HCT116 (cell line): ENCODE measurements at regions not wholly inside any gene's neighbourhood (a gene's known extent, or its start where the extent isn't known, plus 50 kb on each side); places are given as distances from the start of the nearest gene placed in this dataset.

Experiments used
- ATAC-seq: fragments of 200-7000 bp; cut with Tn5 transposase; 2 replicates; pipeline ENCODE4 v1.9.1; 2020; ENCODE audit warnings: mild to moderate bottlenecking, moderate library complexity
- BruUV-seq: library from RNA; stranded (reverse); fragments of 400-500 nt; replicated peaks from 2 replicates; lab custom pipeline; 2021; lab: Mats Ljungman, UMichigan
- CTCF ChIA-PET: fragments of 300-600 bp; sonication (Branson Sonifier 250); formaldehyde crosslinking; loops from one replicate; lab custom pipeline; 2021; ENCODE audit warnings: antibody characterized with exemption; lab: Charles Lee
- POLR2A ChIA-PET: fragments of 300-600, 350-600 bp; sonication (Branson Sonifier 250); formaldehyde crosslinking; loops from one replicate; lab custom pipeline; 2021; ENCODE audit warnings: antibody characterized with exemption; lab: Charles Lee
- RAD21 ChIA-PET, 2 experiments: fragments of 300-600 bp; sonication (Branson Sonifier 250); formaldehyde crosslinking; loops; one replicate each; lab custom pipeline; 2023; ENCODE audit warnings: low total read pairs in 2 of 2; ENCODE audit not compliant: uncharacterized antibody in 2 of 2, unreplicated experiment in 2 of 2, low non-redundant PET in 1 of 2; lab: Charles Lee
- DNase-seq: peaks from one replicate; pipeline ENCODE4 v3.0.0-alpha.2; 2010; ENCODE audit warnings: low read depth, low spot score
- H2AFZ ChIP-seq: fragments of 200-600 bp; shearing (Covaris generic), sonication (generic); 2 replicates; pipeline ENCODE4 v1.6.1; 2017; ENCODE audit warnings: low read depth, mixed run types, mixed read lengths, antibody characterized with exemption, low read length; ENCODE audit not compliant: poor library complexity, severe bottlenecking
- H3K27ac ChIP-seq: 2 replicates; pipeline ENCODE4 v1.5.1; 2012; ENCODE audit warnings: low read depth, low read length
- H3K27me3 ChIP-seq: fragments of 200-600 bp; sonication (generic); 2 replicates; pipeline ENCODE4 v1.6.1; 2016; ENCODE audit warnings: mixed run types, low read length, mixed read lengths; ENCODE audit not compliant: insufficient read depth
- H3K36me3 ChIP-seq, 2 experiments: fragments of 200-500 bp in 1 of 2; fragments of 200-600 bp in 1 of 2; sonication (Bioruptor generic) in 1 of 2; sonication (generic) in 1 of 2; 2 replicates each; pipeline versions ENCODE4 v1.5.1 to v1.6.1; 2014 to 2016; ENCODE audit warnings: low read length in 2 of 2, inconsistent platforms in 1 of 2, mixed read lengths in 1 of 2, mixed run types in 1 of 2; ENCODE audit not compliant: insufficient read depth in 2 of 2, control insufficient read depth in 1 of 2
- H3K4me1 ChIP-seq, 2 experiments: fragments of 200-600 bp in 1 of 2; sonication (generic) in 1 of 2; 2 replicates each; pipeline versions ENCODE4 v1.5.1 to v1.6.1; 2012 to 2017; ENCODE audit warnings: low read length in 2 of 2, inconsistent platforms in 1 of 2, mild to moderate bottlenecking in 1 of 2, mixed read lengths in 1 of 2, mixed run types in 1 of 2, moderate library complexity in 1 of 2; ENCODE audit not compliant: insufficient read depth in 2 of 2, control insufficient read depth in 1 of 2
- H3K4me2 ChIP-seq: fragments of 200-600 bp; sonication (generic); 2 replicates; pipeline ENCODE4 v1.6.1; 2017; ENCODE audit warnings: mixed run types, low read length, mixed read lengths
- H3K4me3 ChIP-seq, 2 experiments: fragments of 200-600 bp in 1 of 2; sonication (generic) in 1 of 2; replicated peaks in 1 of 2; 2 replicates each; pipeline ENCODE4 v1.5.1; 2011 to 2016; ENCODE audit warnings: low read length in 2 of 2, control low read depth in 1 of 2, low read depth in 1 of 2, mild to moderate bottlenecking in 1 of 2, mixed read lengths in 1 of 2, mixed run types in 1 of 2
- H3K79me2 ChIP-seq: fragments of 200-600 bp; sonication (generic); 2 replicates; pipeline ENCODE4 v1.6.1; 2017; ENCODE audit warnings: mild to moderate bottlenecking, mixed run types, low read length, moderate library complexity, mixed read lengths; ENCODE audit not compliant: insufficient read depth
- H3K9ac ChIP-seq: fragments of 200-600 bp; sonication (generic); 2 replicates; pipeline ENCODE4 v1.6.1; 2016; ENCODE audit warnings: low read length, mixed read lengths
- H3K9me2 ChIP-seq: fragments of 200-600 bp; sonication (generic), shearing (Covaris generic); 2 replicates; pipeline ENCODE4 v1.6.1; 2017; ENCODE audit warnings: mixed run types, mild to moderate bottlenecking, moderate library complexity; ENCODE audit not compliant: insufficient read depth
- H3K9me3 ChIP-seq, 2 experiments: fragments of 200-500 bp in 1 of 2; fragments of 200-600 bp in 1 of 2; sonication (Bioruptor generic) in 1 of 2; sonication (generic) in 1 of 2; 2 replicates each; pipeline ENCODE4 v1.6.1; 2014 to 2017; ENCODE audit warnings: low read length in 2 of 2, mixed read lengths in 2 of 2, inconsistent platforms in 1 of 2, low read depth in 1 of 2, mild to moderate bottlenecking in 1 of 2, mixed run types in 1 of 2, moderate library complexity in 1 of 2; ENCODE audit not compliant: control insufficient read depth in 1 of 2, insufficient read depth in 1 of 2
- H4K20me1 ChIP-seq: fragments of 200-600 bp; sonication (generic), shearing (Covaris generic); 2 replicates; pipeline ENCODE4 v1.6.1; 2017; ENCODE audit warnings: mixed run types, mild to moderate bottlenecking, moderate library complexity; ENCODE audit not compliant: insufficient read depth
- CBX3 ChIP-seq: IDR thresholded peaks from 2 replicates; pipeline ENCODE4 v1.6.1; 2012; ENCODE audit warnings: low read depth
- CEBPB ChIP-seq: IDR thresholded peaks from 2 replicates; pipeline ENCODE4 v1.6.1; 2012; ENCODE audit warnings: low read depth
- EGR1 ChIP-seq: IDR thresholded peaks from 2 replicates; pipeline ENCODE4 v1.6.1; 2012; ENCODE audit warnings: low read depth
- ELF1 ChIP-seq: IDR thresholded peaks from 2 replicates; pipeline ENCODE4 v1.6.1; 2012; ENCODE audit warnings: low read depth, borderline replicate concordance
- EZH2 ChIP-seq: fragments of 200-600 bp; sonication (generic); IDR thresholded peaks from 2 replicates; pipeline ENCODE4 v1.6.1; 2017; ENCODE audit warnings: antibody characterized with exemption, mixed run types
- EZH2phosphoT487 ChIP-seq: fragments of 200-600 bp; IDR thresholded peaks from 2 replicates; pipeline ENCODE4 v1.6.1; 2018; ENCODE audit warnings: antibody characterized with exemption, borderline replicate concordance
- FOSL1 ChIP-seq: IDR thresholded peaks from 2 replicates; pipeline ENCODE4 v1.6.1; 2012; ENCODE audit warnings: low read depth
- JUND ChIP-seq: IDR thresholded peaks from 2 replicates; pipeline ENCODE4 v1.6.1; 2012
- SIN3A ChIP-seq: IDR thresholded peaks from 2 replicates; pipeline ENCODE4 v1.6.1; 2012; ENCODE audit warnings: low read depth
- SP1 ChIP-seq: IDR thresholded peaks from 2 replicates; pipeline ENCODE4 v1.6.1; 2012; ENCODE audit warnings: low read depth
- SRF ChIP-seq: IDR thresholded peaks from 2 replicates; pipeline ENCODE4 v1.6.1; 2012; ENCODE audit warnings: low read depth
- TCF7L2 ChIP-seq: IDR thresholded peaks from 2 replicates; pipeline ENCODE4 v1.7.0; 2011; ENCODE audit warnings: borderline replicate concordance, inconsistent platforms; ENCODE audit not compliant: insufficient read depth, insufficient read length; ENCODE audit errors: extremely low read depth
- YY1 ChIP-seq: IDR thresholded peaks from 2 replicates; pipeline ENCODE4 v1.6.1; 2011; ENCODE audit warnings: low read length, low read depth, moderate library complexity, mild to moderate bottlenecking; ENCODE audit not compliant: insufficient replicate concordance; ENCODE audit errors: extremely low read depth
- ZFX ChIP-seq: fragments of 450-650 bp; IDR thresholded peaks from 2 replicates; pipeline ENCODE4 v1.6.1; 2017
- ZNF274 ChIP-seq: fragments of 200-500 bp; sonication (Bioruptor generic); IDR thresholded peaks from 2 replicates; pipeline ENCODE4 v1.6.1; 2014; ENCODE audit warnings: mild to moderate bottlenecking, low read depth, low read length, inconsistent platforms
- intact Hi-C: fragments of 100-400 bp; cut with micrococcal nuclease; formaldehyde crosslinking; loops from 2 replicates; pipeline ENCODE4 v1.10.0; 2022
- TF ChIP-seq, protein P1 (sequence below): IDR thresholded peaks from 2 replicates; pipeline ENCODE4 v1.6.1; 2011; ENCODE audit warnings: mild to moderate bottlenecking, low read length, moderate library complexity; ENCODE audit not compliant: insufficient replicate concordance; ENCODE audit errors: extremely low read depth
- TF ChIP-seq, protein P2 (sequence below), 3 experiments: fragments of 200-600 bp in 1 of 3; sonication (generic) in 1 of 3; IDR thresholded peaks in 2 of 3; conservative IDR thresholded peaks in 1 of 3; 2 replicates each; pipeline ENCODE4 v1.5.1; 2012 to 2017; ENCODE audit warnings: low read depth in 2 of 3, low read length in 2 of 3, antibody characterized with exemption in 1 of 3, borderline replicate concordance in 1 of 3, control low read depth in 1 of 3, mild to moderate bottlenecking in 1 of 3, mixed read lengths in 1 of 3, mixed run types in 1 of 3, moderate library complexity in 1 of 3; ENCODE audit not compliant: insufficient read depth in 1 of 3
- TF ChIP-seq, protein P3 (sequence below): IDR thresholded peaks from 2 replicates; pipeline ENCODE4 v1.6.1; 2012

DNA sequence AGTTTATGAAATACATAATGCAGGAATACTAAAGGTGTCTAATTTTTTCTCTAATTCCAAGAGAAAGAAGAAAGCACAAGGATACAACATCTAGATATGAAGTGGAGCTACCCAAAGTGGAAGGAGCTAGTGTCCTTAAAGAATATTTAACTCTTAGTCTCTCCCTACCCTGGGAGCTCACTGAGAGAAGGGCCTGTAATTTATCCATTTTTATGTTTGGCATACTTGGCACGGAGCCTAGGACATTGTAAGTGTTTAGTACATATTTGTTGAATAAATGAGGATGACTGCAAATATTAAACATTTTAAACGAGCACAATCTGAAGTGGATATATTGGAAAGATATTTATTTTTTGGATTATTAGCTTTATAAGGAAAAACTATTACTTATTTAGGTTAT lies 674.8 kb downstream of the IQCM start:
- ChIA-PET CTCF (no interaction called here), POLR2A (no interaction called here), RAD21 (no interaction called here)
- Histone ChIP-seq H3K36me3 (no peaks in the 10 kb centered on the region), H3K9me3 (no peaks in the 10 kb centered on the region), H3K27ac (no peak overlapping the region), H3K4me2 (no peak overlapping the region), H3K79me2 (no peaks in the 10 kb centered on the region), H3K9me2 (no peaks in the 10 kb centered on the region), H3K4me3 (no peak overlapping the region), H3K4me1 (no peaks in the 10 kb centered on the region), H3K27me3 (no peaks in the 10 kb centered on the region), H3K9ac (no peak overlapping the region), H4K20me1 (no peaks in the 10 kb centered on the region), H2AFZ (no peak overlapping the region)
- intact Hi-C loops, result no loop called here
- no peak for TF ChIP-seq SIN3A
- no peak for TF ChIP-seq EZH2
- no peak for TF ChIP-seq TCF7L2
- ATAC-seq (no peak), DNase-seq (no peak)
- BruUV-seq, result no TSS peak

DNA sequence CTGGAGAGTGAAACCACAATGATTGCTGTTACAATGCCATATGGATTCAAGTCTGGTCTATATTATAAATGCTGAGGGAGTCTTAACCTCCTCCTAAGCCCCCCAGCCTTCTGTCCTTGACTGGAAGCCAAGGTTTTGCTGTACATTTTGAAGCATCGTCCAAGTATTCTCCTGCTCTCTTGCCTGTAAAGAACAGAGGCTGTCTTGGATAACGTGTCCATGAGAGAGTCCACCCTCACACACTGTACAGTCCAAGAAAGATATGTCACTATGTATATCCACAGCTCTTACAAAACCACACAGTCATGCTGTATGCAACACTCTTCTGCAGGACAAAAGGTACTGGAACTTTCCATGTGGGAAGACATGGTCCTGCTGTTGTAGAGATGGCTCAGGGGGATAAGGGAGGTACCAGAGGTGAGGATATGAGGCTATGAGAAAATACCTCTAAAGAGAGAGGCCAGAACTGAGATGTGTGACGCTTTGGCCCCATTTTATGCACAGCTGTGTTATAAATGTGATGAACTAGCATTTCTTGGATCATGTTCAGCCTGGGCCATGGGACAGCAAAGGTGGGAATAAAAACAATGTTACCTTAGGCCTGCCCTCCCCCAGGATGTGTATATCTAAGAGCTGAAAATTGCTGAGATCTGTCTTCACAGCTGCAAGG lies 678.6 kb downstream of the IQCM start:
- no peak overlapping the region for H2AFZ ChIP-seq
- H3K4me2 ChIP-seq, result no peak overlapping the region

More for the DNA sequence above, 678.6 kb downstream of the IQCM start:
- ChIA-PET CTCF (no interaction called here), RAD21 (no interaction called here), POLR2A (no interaction called here)
- Histone ChIP-seq H3K27ac (no peak overlapping the region), H3K4me3 (no peak overlapping the region), H3K27me3 (no peaks in the 10 kb centered on the region), H4K20me1 (no peaks in the 10 kb centered on the region), H3K9me2 (no peaks in the 10 kb centered on the region), H3K4me1 (no peaks in the 10 kb centered on the region), H3K79me2 (no peaks in the 10 kb centered on the region), H3K9me3 (no peaks in the 10 kb centered on the region), H3K9ac (no peak overlapping the region), H3K36me3 (no peaks in the 10 kb centered on the region)
- DNase-seq (no peak), ATAC-seq (no peak)
- intact Hi-C loops, result no loop called here
- BruUV-seq, result no TSS peak
- no peak for TF ChIP-seq JUND
- TF ChIP-seq ZNF274, result no peak
- TF ChIP-seq EZH2phosphoT487, result no peak
- no peak for TF ChIP-seq FOSL1
- TF ChIP-seq YY1, result no peak
- TF ChIP-seq SRF, result no peak
- TF ChIP-seq EGR1, result no peak
- TF ChIP-seq, protein P1, sequence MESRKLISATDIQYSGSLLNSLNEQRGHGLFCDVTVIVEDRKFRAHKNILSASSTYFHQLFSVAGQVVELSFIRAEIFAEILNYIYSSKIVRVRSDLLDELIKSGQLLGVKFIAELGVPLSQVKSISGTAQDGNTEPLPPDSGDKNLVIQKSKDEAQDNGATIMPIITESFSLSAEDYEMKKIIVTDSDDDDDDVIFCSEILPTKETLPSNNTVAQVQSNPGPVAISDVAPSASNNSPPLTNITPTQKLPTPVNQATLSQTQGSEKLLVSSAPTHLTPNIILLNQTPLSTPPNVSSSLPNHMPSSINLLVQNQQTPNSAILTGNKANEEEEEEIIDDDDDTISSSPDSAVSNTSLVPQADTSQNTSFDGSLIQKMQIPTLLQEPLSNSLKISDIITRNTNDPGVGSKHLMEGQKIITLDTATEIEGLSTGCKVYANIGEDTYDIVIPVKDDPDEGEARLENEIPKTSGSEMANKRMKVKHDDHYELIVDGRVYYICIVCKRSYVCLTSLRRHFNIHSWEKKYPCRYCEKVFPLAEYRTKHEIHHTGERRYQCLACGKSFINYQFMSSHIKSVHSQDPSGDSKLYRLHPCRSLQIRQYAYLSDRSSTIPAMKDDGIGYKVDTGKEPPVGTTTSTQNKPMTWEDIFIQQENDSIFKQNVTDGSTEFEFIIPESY, result no peak
- TF ChIP-seq TCF7L2, result no peak
- TF ChIP-seq ELF1, result no peak
- TF ChIP-seq EZH2, result no peak
- TF ChIP-seq, protein P2, sequence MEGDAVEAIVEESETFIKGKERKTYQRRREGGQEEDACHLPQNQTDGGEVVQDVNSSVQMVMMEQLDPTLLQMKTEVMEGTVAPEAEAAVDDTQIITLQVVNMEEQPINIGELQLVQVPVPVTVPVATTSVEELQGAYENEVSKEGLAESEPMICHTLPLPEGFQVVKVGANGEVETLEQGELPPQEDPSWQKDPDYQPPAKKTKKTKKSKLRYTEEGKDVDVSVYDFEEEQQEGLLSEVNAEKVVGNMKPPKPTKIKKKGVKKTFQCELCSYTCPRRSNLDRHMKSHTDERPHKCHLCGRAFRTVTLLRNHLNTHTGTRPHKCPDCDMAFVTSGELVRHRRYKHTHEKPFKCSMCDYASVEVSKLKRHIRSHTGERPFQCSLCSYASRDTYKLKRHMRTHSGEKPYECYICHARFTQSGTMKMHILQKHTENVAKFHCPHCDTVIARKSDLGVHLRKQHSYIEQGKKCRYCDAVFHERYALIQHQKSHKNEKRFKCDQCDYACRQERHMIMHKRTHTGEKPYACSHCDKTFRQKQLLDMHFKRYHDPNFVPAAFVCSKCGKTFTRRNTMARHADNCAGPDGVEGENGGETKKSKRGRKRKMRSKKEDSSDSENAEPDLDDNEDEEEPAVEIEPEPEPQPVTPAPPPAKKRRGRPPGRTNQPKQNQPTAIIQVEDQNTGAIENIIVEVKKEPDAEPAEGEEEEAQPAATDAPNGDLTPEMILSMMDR (IDR thresholded peaks at IDR 0.05 in 2 of 3, conservative IDR thresholded peaks at IDR 0.05 in 1 of 3; ENCODE audit: borderline replicate concordance in 1 of 3, insufficient read depth in 1 of 3, low read depth in 2 of 3, low read length in 2 of 3), result no peak
- TF ChIP-seq CEBPB, result no peak
- no peak for TF ChIP-seq ZFX
- TF ChIP-seq, protein P3, sequence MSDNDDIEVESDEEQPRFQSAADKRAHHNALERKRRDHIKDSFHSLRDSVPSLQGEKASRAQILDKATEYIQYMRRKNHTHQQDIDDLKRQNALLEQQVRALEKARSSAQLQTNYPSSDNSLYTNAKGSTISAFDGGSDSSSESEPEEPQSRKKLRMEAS, result no peak
- no peak for TF ChIP-seq SP1
- no peak for TF ChIP-seq CBX3
